A673 (cell line): ENCODE measurements at regions not wholly inside any gene's neighbourhood (a gene's known extent, or its start where the extent isn't known, plus 50 kb on each side); places are given as distances from the start of the nearest gene placed in this dataset.
"Not testable (repeated sequence)": the region's sequence is repeated elsewhere in the genome, so short reads cannot be mapped to it uniquely, and the experiment has no call there.

Experiments
- BruUV-seq: library from RNA; stranded (reverse); fragments of 400-500 nt; replicated peaks from 2 replicates; lab custom pipeline; 2021; lab: Mats Ljungman, UMichigan
- CTCF ChIA-PET: fragments of 300-600 bp; sonication (Branson Sonifier 250); formaldehyde crosslinking; loops from one replicate; lab custom pipeline; 2022; ENCODE audit warnings: antibody characterized with exemption; lab: Charles Lee
- POLR2A ChIA-PET: fragments of 300-600 bp; sonication (Branson Sonifier 250); formaldehyde crosslinking; loops from one replicate; lab custom pipeline; 2022; ENCODE audit warnings: antibody characterized with exemption; ENCODE audit not compliant: low non-redundant PET; lab: Charles Lee
- DNase-seq: peaks from one replicate; pipeline ENCODE4 v3.0.0-alpha.2; 2015; ENCODE audit warnings: low spot score
- H3K27ac ChIP-seq: fragments of 200-600 bp; sonication (generic); 2 replicates; pipeline ENCODE4 v1.5.1; 2016; ENCODE audit warnings: mixed run types, low read depth, mild to moderate bottlenecking, mixed read lengths, antibody characterized with exemption, low read length; ENCODE audit not compliant: poor library complexity, severe bottlenecking
- H3K27me3 ChIP-seq: fragments of 200-600 bp; sonication (generic); replicated peaks from 2 replicates; pipeline ENCODE4 v1.6.1; 2017; ENCODE audit warnings: mixed run types, low read depth, mild to moderate bottlenecking, mixed read lengths, antibody characterized with exemption, low read length; ENCODE audit not compliant: insufficient read depth, poor library complexity
- H3K36me3 ChIP-seq: fragments of 200-600 bp; sonication (generic); 2 replicates; pipeline ENCODE4 v1.6.1; 2016; ENCODE audit warnings: mixed run types, mild to moderate bottlenecking, mixed read lengths, antibody characterized with exemption, low read length; ENCODE audit not compliant: insufficient read depth, poor library complexity, severe bottlenecking
- H3K4me1 ChIP-seq: fragments of 200-600 bp; sonication (generic); 2 replicates; pipeline ENCODE4 v1.6.1; 2017; ENCODE audit warnings: mixed run types, mild to moderate bottlenecking, mixed read lengths, antibody characterized with exemption, low read length; ENCODE audit not compliant: insufficient read depth, poor library complexity, severe bottlenecking
- H3K4me3 ChIP-seq: fragments of 200-600 bp; sonication (generic); 2 replicates; pipeline ENCODE4 v1.5.1; 2016; ENCODE audit warnings: low read depth, mixed run types, mild to moderate bottlenecking, mixed read lengths, low read length; ENCODE audit not compliant: poor library complexity, severe bottlenecking
- H3K9me3 ChIP-seq: fragments of 200-600 bp; sonication (generic); 2 replicates; pipeline ENCODE4 v1.6.1; 2016; ENCODE audit warnings: mixed run types, low read depth, mild to moderate bottlenecking, mixed read lengths, antibody characterized with exemption, low read length; ENCODE audit not compliant: poor library complexity, severe bottlenecking
- EZH2 ChIP-seq: fragments of 200-600 bp; sonication (generic); IDR thresholded peaks from 2 replicates; pipeline ENCODE4 v1.6.1; 2017; ENCODE audit warnings: borderline replicate concordance, low read depth, mild to moderate bottlenecking, mixed read lengths, antibody characterized with exemption, low read length; ENCODE audit not compliant: poor library complexity, severe bottlenecking
- intact Hi-C: fragments of 100-400 bp; cut with micrococcal nuclease; formaldehyde crosslinking; loops from one replicate; pipeline ENCODE4 v1.10.0; 2022; ENCODE audit not compliant: unreplicated experiment
- TF ChIP-seq, protein P1 (sequence below): fragments of 300-800, 200-600 bp; sonication (generic); conservative IDR thresholded peaks from 2 replicates; pipeline ENCODE4 v1.5.1; 2017; ENCODE audit warnings: low read depth, mild to moderate bottlenecking, antibody characterized with exemption, low read length, moderate library complexity, mixed read lengths

GRCh38 chr18:41639218-41639617, 315.8 kb upstream of the PIK3C3 start:
- Histone ChIP-seq H3K9me3 (no peaks in the 10 kb centered on the region), H3K36me3 (no peaks in the 10 kb centered on the region), H3K4me1 (no peaks in the 10 kb centered on the region), H3K4me3 (no peak overlapping the region), H3K27me3 (no peaks in the 10 kb centered on the region), H3K27ac (no peak overlapping the region)
- no peak for DNase-seq
- intact Hi-C loops = no loop called here
- POLR2A ChIA-PET = no interaction called here
- CTCF ChIA-PET = no interaction called here
- no peak for TF ChIP-seq EZH2
- TF ChIP-seq, protein P1, sequence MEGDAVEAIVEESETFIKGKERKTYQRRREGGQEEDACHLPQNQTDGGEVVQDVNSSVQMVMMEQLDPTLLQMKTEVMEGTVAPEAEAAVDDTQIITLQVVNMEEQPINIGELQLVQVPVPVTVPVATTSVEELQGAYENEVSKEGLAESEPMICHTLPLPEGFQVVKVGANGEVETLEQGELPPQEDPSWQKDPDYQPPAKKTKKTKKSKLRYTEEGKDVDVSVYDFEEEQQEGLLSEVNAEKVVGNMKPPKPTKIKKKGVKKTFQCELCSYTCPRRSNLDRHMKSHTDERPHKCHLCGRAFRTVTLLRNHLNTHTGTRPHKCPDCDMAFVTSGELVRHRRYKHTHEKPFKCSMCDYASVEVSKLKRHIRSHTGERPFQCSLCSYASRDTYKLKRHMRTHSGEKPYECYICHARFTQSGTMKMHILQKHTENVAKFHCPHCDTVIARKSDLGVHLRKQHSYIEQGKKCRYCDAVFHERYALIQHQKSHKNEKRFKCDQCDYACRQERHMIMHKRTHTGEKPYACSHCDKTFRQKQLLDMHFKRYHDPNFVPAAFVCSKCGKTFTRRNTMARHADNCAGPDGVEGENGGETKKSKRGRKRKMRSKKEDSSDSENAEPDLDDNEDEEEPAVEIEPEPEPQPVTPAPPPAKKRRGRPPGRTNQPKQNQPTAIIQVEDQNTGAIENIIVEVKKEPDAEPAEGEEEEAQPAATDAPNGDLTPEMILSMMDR = no peak
- no TSS peak for BruUV-seq

- H3K4me3 ChIP-seq = peak overlapping the region; percentile 39
- H3K9me3 ChIP-seq, H3K4me1 ChIP-seq, DNase-seq, H3K27ac ChIP-seq, intact Hi-C loops, H3K27me3 ChIP-seq, H3K36me3 ChIP-seq, POLR2A ChIA-PET, CTCF ChIA-PET: not testable (repeated sequence)
- TSS peak; percentile 58 for BruUV-seq
Measured at GRCh38 chr18:41631723-41632285, 323.2 kb upstream of the PIK3C3 start.

DNA sequence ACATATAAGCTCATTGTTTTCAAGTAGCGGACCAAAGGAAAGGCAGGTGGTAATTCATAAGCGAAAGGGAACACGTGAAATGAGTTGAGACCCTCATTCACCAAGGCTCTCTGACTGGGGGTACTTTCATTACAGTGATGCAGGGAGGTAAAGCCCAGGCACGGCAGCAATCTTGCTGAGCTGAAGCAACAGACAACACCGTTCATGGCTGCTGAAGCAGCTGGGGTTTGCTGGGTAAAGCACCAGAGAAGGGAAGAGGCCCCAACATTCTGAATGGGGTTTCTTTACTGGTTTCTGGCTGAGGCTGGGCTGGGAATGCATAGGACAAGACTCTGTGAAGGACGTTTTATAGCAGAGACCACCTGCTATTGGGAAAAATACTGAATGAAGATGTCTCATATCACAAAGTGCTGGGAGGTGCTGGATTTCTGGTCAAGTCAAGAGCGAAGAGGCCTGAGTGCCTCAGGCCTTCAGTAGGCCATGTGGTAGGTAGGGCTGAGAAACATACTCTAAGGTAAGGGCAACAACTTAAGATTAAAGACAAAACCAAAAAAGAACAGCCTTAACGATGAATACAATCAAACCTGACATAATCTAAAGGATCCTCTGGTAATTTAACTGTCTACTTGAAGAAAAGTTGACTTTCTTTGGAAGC, 324.7 kb upstream of the PIK3C3 start:
- BruUV-seq = no TSS peak
- no peaks in the 10 kb centered on the region for H3K27me3 ChIP-seq
- no peak overlapping the region for H3K4me3 ChIP-seq
- no peak for DNase-seq
- POLR2A ChIA-PET = no interaction called here
- H3K27ac ChIP-seq = no peak overlapping the region
- no peaks in the 10 kb centered on the region for H3K4me1 ChIP-seq
- intact Hi-C loops = no loop called here
- CTCF ChIA-PET = no interaction called here
- no peaks in the 10 kb centered on the region for H3K9me3 ChIP-seq
- TF ChIP-seq, protein P1 = no peak
- no peak for TF ChIP-seq EZH2
- no peaks in the 10 kb centered on the region for H3K36me3 ChIP-seq

DNA sequence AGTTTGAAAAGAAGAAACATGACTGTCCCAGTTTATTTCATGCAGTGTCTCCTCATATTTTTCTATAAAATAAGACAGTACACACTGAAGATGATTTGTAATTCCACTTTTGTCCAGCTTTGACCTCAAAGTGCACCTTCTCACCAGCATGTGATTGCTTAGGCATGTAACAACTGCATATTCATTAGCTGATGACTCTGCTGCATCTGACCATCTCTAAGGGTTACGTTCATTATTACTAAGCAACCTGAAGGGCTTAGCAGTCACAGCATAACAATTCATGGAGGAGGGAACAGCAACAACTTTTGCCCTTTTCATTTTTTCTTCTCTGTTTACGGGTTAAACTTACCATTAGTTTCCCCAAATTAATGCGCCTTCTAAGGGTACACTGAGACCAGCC, 330.6 kb upstream of the PIK3C3 start:
- CTCF ChIA-PET = no interaction called here
- no peak for DNase-seq
- TF ChIP-seq EZH2 = no peak
- TF ChIP-seq, protein P1 = no peak

More for the DNA sequence above, 330.6 kb upstream of the PIK3C3 start:
- BruUV-seq = no TSS peak
- H3K36me3 ChIP-seq = no peaks in the 10 kb centered on the region
- no peaks in the 10 kb centered on the region for H3K27me3 ChIP-seq
- H3K4me1 ChIP-seq = no peaks in the 10 kb centered on the region
- POLR2A ChIA-PET = no interaction called here
- no peak overlapping the region for H3K4me3 ChIP-seq
- intact Hi-C loops = no loop called here
- no peaks in the 10 kb centered on the region for H3K9me3 ChIP-seq
- H3K27ac ChIP-seq = no peak overlapping the region
